ENCODE measurements at regions not wholly inside any gene's neighbourhood (a gene's known extent, or its start where the extent isn't known, plus 50 kb on each side); places are given as distances from the start of the nearest gene placed in this dataset.

GRCh38 chr12:5188472-5188871, 144.8 kb downstream of the KCNA5 start:
- no peak for TF ChIP-seq MXI1 (conservative IDR thresholded peaks at IDR 0.05; ENCODE audit: poor library complexity, severe bottlenecking)
- TF ChIP-seq TAF1 (IDR thresholded peaks at IDR 0.05; ENCODE audit: low read depth): no peak
- TF ChIP-seq REST (IDR thresholded peaks at IDR 0.05; ENCODE audit: borderline replicate concordance): no peak
- TF ChIP-seq CTCF (IDR thresholded peaks at IDR 0.05; ENCODE audit: poor library complexity, severe bottlenecking): no peak
- TF ChIP-seq EP300 (conservative IDR thresholded peaks at IDR 0.05; ENCODE audit: poor library complexity, severe bottlenecking): no peak
- no peak for TF ChIP-seq SMC3 (conservative IDR thresholded peaks at IDR 0.05; ENCODE audit: poor library complexity)
- TF ChIP-seq EZH2 (IDR thresholded peaks at IDR 0.05; ENCODE audit: borderline replicate concordance, insufficient read depth, low read length, poor library complexity, severe bottlenecking): no peak
- no peak for TF ChIP-seq RAD21 (conservative IDR thresholded peaks at IDR 0.05)
- no peak for TF ChIP-seq POLR2AphosphoS5 (IDR thresholded peaks at IDR 0.05)

GRCh38 chr12:5189173-5189572, 145.5 kb downstream of the KCNA5 start:
- no peaks in the 10 kb centered on the region for H3K9me2 ChIP-seq (ENCODE audit: insufficient read depth, low read length)
- no peak overlapping the region for H3K4me2 ChIP-seq (ENCODE audit: low read length)
- H3F3A ChIP-seq (ENCODE audit: insufficient read depth, low read length, poor library complexity, severe bottlenecking): no peaks in the 10 kb centered on the region
- no peak overlapping the region for H3K9ac ChIP-seq (ENCODE audit: low read length)
- no peaks in the 10 kb centered on the region for H3K27me3 ChIP-seq (ENCODE audit: insufficient read depth, low read depth, low read length)
- no peak overlapping the region for H3K4me3 ChIP-seq (ENCODE audit: low read length)
- no peaks in the 10 kb centered on the region for H4K20me1 ChIP-seq (ENCODE audit: insufficient read depth)
- no peak overlapping the region for H3K27ac ChIP-seq (ENCODE audit: low read length)
- no peak for TF ChIP-seq EZH2 (IDR thresholded peaks at IDR 0.05; ENCODE audit: borderline replicate concordance, insufficient read depth, low read length, poor library complexity, severe bottlenecking)
- no peak for TF ChIP-seq POLR2AphosphoS5 (IDR thresholded peaks at IDR 0.05)
- H3K36me3 ChIP-seq (ENCODE audit: insufficient read depth, low read length): no peaks in the 10 kb centered on the region
- H3K9me3 ChIP-seq (ENCODE audit: low read length): no peaks in the 10 kb centered on the region
- no peak overlapping the region for H2AFZ ChIP-seq (ENCODE audit: low read depth, low read length)
- H3K79me2 ChIP-seq (replicated peaks; ENCODE audit: insufficient read depth, low read length): no peaks in the 10 kb centered on the region

More at GRCh38 chr12:5188472-5188871, 144.8 kb downstream of the KCNA5 start:
- Histone ChIP-seq H3K27ac (ENCODE audit: low read length) (no peak overlapping the region), H4K20me1 (ENCODE audit: insufficient read depth) (no peaks in the 10 kb centered on the region), H3K4me2 (ENCODE audit: low read length) (no peak overlapping the region), H3K9me3 (ENCODE audit: low read length) (no peaks in the 10 kb centered on the region), H3K79me2 (replicated peaks; ENCODE audit: insufficient read depth, low read length) (no peaks in the 10 kb centered on the region), H3K36me3 (ENCODE audit: insufficient read depth, low read length) (no peaks in the 10 kb centered on the region), H3F3A (ENCODE audit: insufficient read depth, low read length, poor library complexity, severe bottlenecking) (no peaks in the 10 kb centered on the region), H3K9me2 (ENCODE audit: insufficient read depth, low read length) (no peaks in the 10 kb centered on the region), H2AFZ (ENCODE audit: low read depth, low read length) (no peak overlapping the region), H3K9ac (ENCODE audit: low read length) (no peak overlapping the region), H3K27me3 (ENCODE audit: insufficient read depth, low read depth, low read length) (no peaks in the 10 kb centered on the region), H3K4me3 (ENCODE audit: low read length) (no peak overlapping the region)
